HepG2 (cell line): ENCODE measurements at regions not wholly inside any gene's neighbourhood (a gene's known extent, or its start where the extent isn't known, plus 50 kb on each side); places are given as distances from the start of the nearest gene placed in this dataset.

Experiments used
- ARNT ChIP-seq: fragments of 450-650 bp; IDR thresholded peaks from 2 replicates; pipeline ENCODE4 v1.6.1; 2017
- ASH2L ChIP-seq: fragments of 300-600, 200-600 bp; sonication (generic); IDR thresholded peaks from 2 replicates; pipeline ENCODE4 v1.7.0; 2017; ENCODE audit warnings: low read depth, mild to moderate bottlenecking, moderate library complexity, mixed read lengths, low read length; ENCODE audit not compliant: insufficient read length
- CHD2 ChIP-seq: IDR thresholded peaks from 2 replicates; pipeline ENCODE4 v1.6.1; 2011; ENCODE audit warnings: low read depth, low read length, improper control_type of control experiment
- ETV6 ChIP-seq: sonication (generic); formaldehyde crosslinking; conservative IDR thresholded peaks from 2 replicates; pipeline ENCODE4 v1.4.0; 2020; ENCODE audit warnings: missing genetic modification reagents
- FIP1L1 ChIP-seq: fragments of 200-400 bp; formaldehyde crosslinking; IDR thresholded peaks from 2 replicates; pipeline ENCODE4 v1.6.1; 2018; ENCODE audit warnings: low read depth, mild to moderate bottlenecking, low read length, moderate library complexity, borderline replicate concordance; ENCODE audit not compliant: insufficient read depth
- FLYWCH1 ChIP-seq: sonication (generic); formaldehyde crosslinking; IDR thresholded peaks from 2 replicates; pipeline ENCODE4 v1.8.1; 2023; ENCODE audit warnings: mild to moderate bottlenecking, missing genetic modification reagents
- FOXJ3 ChIP-seq: sonication (generic); formaldehyde crosslinking; IDR thresholded peaks from 2 replicates; pipeline ENCODE4 v1.4.0; 2020; ENCODE audit warnings: missing genetic modification reagents, mild to moderate bottlenecking, borderline replicate concordance
- HES4 ChIP-seq: sonication (generic); formaldehyde crosslinking; IDR thresholded peaks from 2 replicates; pipeline ENCODE4 v1.9.0; 2021; ENCODE audit warnings: mild to moderate bottlenecking, missing genetic modification reagents, borderline replicate concordance
- HIVEP1 ChIP-seq: sonication (generic); formaldehyde crosslinking; IDR thresholded peaks from 2 replicates; pipeline ENCODE4 v1.4.0; 2020; ENCODE audit warnings: mild to moderate bottlenecking, missing genetic modification reagents
- HNF4A ChIP-seq: sonication (generic); formaldehyde crosslinking; IDR thresholded peaks from 2 replicates; pipeline ENCODE4 v1.4.0; 2020; ENCODE audit warnings: missing genetic modification reagents
- HNF4G ChIP-seq, 2 experiments: sonication (generic) in 1 of 2; formaldehyde crosslinking in 1 of 2; IDR thresholded peaks; 2 replicates each; pipeline versions ENCODE4 v1.4.0 to v1.6.1; 2011 to 2020; ENCODE audit warnings: borderline replicate concordance in 2 of 2, low read depth in 2 of 2, mild to moderate bottlenecking in 2 of 2, low read length in 1 of 2, missing genetic modification reagents in 1 of 2, moderate library complexity in 1 of 2
- HNRNPH1 ChIP-seq: fragments of 200-400 bp; formaldehyde crosslinking; optimal IDR thresholded peaks from 2 replicates; pipeline ENCODE3; 2017; ENCODE audit warnings: mild to moderate bottlenecking, low read depth, low read length
- KDM5B ChIP-seq: sonication (generic); formaldehyde crosslinking; IDR thresholded peaks from 2 replicates; pipeline ENCODE4 v1.4.0; 2020; ENCODE audit warnings: missing genetic modification reagents, mild to moderate bottlenecking, borderline replicate concordance
- TAF15 ChIP-seq: fragments of 200-400 bp; formaldehyde crosslinking; IDR thresholded peaks from one replicate; pipeline ENCODE4 v1.6.1; 2018; ENCODE audit warnings: mild to moderate bottlenecking, low read depth, low read length; ENCODE audit not compliant: poor library complexity, severe bottlenecking
- ZBTB21 ChIP-seq: sonication (generic); formaldehyde crosslinking; IDR thresholded peaks from 2 replicates; pipeline ENCODE4 v1.4.0; 2020; ENCODE audit warnings: missing genetic modification reagents
- ZBTB26 ChIP-seq: IDR thresholded peaks from 2 replicates; pipeline ENCODE4 v1.6.1; 2016; ENCODE audit warnings: missing compliant biosample characterization, missing genetic modification reagents, borderline replicate concordance
- ZBTB3 ChIP-seq: sonication (generic); formaldehyde crosslinking; IDR thresholded peaks from 2 replicates; pipeline ENCODE4 v1.4.0; 2020; ENCODE audit warnings: low read depth, mild to moderate bottlenecking, moderate library complexity, missing genetic modification reagents, borderline replicate concordance
- ZHX2 ChIP-seq, 2 experiments: sonication (generic) in 1 of 2; formaldehyde crosslinking in 1 of 2; IDR thresholded peaks; 2 replicates each; pipeline versions ENCODE4 v1.6.1 to v1.9.0; 2014 to 2022; ENCODE audit warnings: antibody characterized with exemption in 1 of 2, borderline replicate concordance in 1 of 2, inconsistent platforms in 1 of 2, low read depth in 1 of 2, missing genetic modification reagents in 1 of 2
- ZNF446 ChIP-seq: sonication (generic); formaldehyde crosslinking; IDR thresholded peaks from 2 replicates; pipeline ENCODE4 v1.5.0; 2020; ENCODE audit warnings: mild to moderate bottlenecking, missing genetic modification reagents
- ZNF530 ChIP-seq: sonication (generic); formaldehyde crosslinking; IDR thresholded peaks from 2 replicates; pipeline ENCODE4 v1.5.0; 2020; ENCODE audit warnings: low read depth, mild to moderate bottlenecking, missing genetic modification reagents
- ZNF572 ChIP-seq: sonication (generic); formaldehyde crosslinking; IDR thresholded peaks from 2 replicates; pipeline ENCODE4 v1.5.1; 2020; ENCODE audit warnings: mild to moderate bottlenecking, missing genetic modification reagents
- TF ChIP-seq, protein P1 (sequence below): sonication (generic); formaldehyde crosslinking; IDR thresholded peaks from 2 replicates; pipeline ENCODE4 v1.5.0; 2020; ENCODE audit warnings: missing genetic modification reagents

DNA sequence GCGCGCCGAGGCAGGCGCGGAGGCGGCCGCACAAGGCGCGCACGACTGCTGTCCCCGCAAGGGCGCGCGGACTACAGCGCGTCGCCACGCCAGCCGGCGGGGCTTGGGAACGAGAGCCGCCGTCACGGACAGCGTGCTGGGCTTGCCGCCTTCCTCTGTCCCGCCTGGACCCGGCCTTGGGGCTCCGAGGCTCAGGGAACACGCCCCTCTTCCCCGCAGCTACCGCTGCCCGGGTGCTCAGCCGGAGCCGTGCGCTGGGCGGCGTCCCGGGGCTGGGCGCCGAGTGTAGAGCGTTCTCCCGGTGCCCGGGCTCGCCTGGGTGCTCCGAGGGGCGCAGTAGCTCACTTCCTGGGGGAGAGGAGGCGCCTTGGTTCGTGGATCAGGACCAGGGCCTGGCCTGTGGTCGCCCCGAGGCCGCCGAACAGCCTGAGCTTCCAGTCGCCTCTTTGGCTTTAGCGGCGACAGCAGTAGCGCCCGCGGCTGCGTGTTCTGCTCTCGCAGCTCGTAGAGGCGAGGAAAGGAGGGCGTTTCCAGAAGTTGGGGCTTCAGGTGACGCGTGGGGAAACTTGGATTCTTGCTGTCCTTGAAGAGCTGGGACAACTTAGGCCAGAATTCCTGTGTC, 226.7 kb upstream of the C2CD4B start (continued):
- TF ChIP-seq, protein P1, sequence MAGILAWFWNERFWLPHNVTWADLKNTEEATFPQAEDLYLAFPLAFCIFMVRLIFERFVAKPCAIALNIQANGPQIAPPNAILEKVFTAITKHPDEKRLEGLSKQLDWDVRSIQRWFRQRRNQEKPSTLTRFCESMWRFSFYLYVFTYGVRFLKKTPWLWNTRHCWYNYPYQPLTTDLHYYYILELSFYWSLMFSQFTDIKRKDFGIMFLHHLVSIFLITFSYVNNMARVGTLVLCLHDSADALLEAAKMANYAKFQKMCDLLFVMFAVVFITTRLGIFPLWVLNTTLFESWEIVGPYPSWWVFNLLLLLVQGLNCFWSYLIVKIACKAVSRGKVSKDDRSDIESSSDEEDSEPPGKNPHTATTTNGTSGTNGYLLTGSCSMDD (CRISPR knock-in tag), result no peak
- no peak for TF ChIP-seq HNRNPH1
- TF ChIP-seq ZNF530 (CRISPR knock-in tag), result 0 out of 2 replicates have a peak, but pooled peaks have one; percentile 32
- no peak for TF ChIP-seq FLYWCH1 (CRISPR knock-in tag)
- TF ChIP-seq FIP1L1, result no peak
- peak; percentile 62; the same call in 1 of the 2 replicates for TF ChIP-seq KDM5B (CRISPR knock-in tag)
- no peak for TF ChIP-seq ZBTB26 (CRISPR knock-in tag)
- TF ChIP-seq HNF4A (CRISPR knock-in tag), result no peak
- no peak for TF ChIP-seq ARNT
- peak; percentile 47; the same call in 1 of the 2 replicates for TF ChIP-seq ZNF572 (CRISPR knock-in tag)
- no peak for TF ChIP-seq TAF15
- TF ChIP-seq HES4, result no peak
- TF ChIP-seq FOXJ3 (CRISPR knock-in tag), result no peak
- no peak; the same call in 1 of the 2 replicates for TF ChIP-seq ZNF446 (CRISPR knock-in tag)
- TF ChIP-seq ZHX2 (IDR thresholded peaks at IDR 0.05; ENCODE audit: low read depth), result no peak
- 0 out of 2 replicates have a peak, but pooled peaks have one; percentile 31 for TF ChIP-seq ZHX2 (CRISPR knock-in tag; IDR thresholded peaks at IDR 0.05; ENCODE audit: borderline replicate concordance)
- no peak for TF ChIP-seq HNF4G (IDR thresholded peaks at IDR 0.05; ENCODE audit: borderline replicate concordance, low read depth, low read length)
- TF ChIP-seq HNF4G (CRISPR knock-in tag; IDR thresholded peaks at IDR 0.05; ENCODE audit: borderline replicate concordance, low read depth), result no peak
- no peak for TF ChIP-seq CHD2
- TF ChIP-seq ZBTB21 (CRISPR knock-in tag), result no peak
- no peak for TF ChIP-seq ASH2L
- TF ChIP-seq ZBTB3, result no peak
- TF ChIP-seq HIVEP1, result no peak
- no peak for TF ChIP-seq ETV6 (CRISPR knock-in tag)
